Urothelium cell line (cell line): ENCODE measurements at regions not wholly inside any gene's neighbourhood (a gene's known extent, or its start where the extent isn't known, plus 50 kb on each side); places are given as distances from the start of the nearest gene placed in this dataset.
A peak's percentile ranks its signal among the peaks of the same experiment; 100 is the strongest.
"Not testable (repeated sequence)": the region's sequence is repeated elsewhere in the genome, so short reads cannot be mapped to it uniquely, and the experiment has no call there.

Experiments
- DNase-seq: peaks from one replicate; pipeline ENCODE4 v3.0.0; 2011; ENCODE audit warnings: low spot score, mixed read lengths
- FAIRE-seq: peaks from 2 replicates; lab custom pipeline; 2011; peaks lifted over from hg19 to GRCh38; lab: Jason Lieb, UNC

DNA sequence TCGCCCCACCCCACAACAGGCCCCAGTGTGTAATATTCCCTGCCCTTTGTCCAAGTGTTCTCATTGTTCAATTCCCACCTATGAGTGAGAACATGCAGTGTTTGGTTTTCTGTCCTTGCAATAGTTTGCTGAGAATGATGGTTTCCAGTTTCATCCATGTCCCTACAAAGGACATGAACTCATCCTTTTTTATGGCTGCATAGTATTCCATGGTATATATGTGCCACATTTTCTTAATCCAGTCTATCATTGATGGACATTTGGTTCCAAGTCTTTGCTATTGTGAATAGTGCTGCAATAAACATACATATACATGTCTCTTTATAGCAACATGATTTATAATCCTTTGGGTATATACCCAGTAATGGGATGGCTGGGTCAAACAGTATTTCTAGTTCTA is 132.7 kb downstream of the SNX10 start:
- not testable (repeated sequence) for FAIRE-seq, DNase-seq

DNA sequence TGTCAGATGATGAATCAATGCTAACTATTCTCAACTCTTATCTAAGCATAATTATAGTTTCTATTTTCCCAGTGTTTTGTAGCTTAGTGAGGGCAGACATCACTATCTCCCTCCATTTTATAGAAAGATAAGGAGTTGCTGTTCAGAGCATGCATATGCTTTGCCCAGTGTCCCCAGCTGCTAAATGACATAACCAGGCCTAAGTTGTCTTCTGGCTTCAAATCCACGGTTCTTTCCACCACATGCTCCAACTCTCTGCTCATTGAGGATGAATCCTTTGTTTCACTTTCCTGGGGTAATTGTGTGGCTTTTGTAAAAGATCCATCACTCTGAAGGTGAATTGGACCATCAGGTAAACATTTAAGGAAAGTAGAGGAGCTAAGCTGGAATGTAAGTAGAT is 134.0 kb downstream of the SNX10 start:
- DNase-seq (no peak), FAIRE-seq (no peak)

DNA sequence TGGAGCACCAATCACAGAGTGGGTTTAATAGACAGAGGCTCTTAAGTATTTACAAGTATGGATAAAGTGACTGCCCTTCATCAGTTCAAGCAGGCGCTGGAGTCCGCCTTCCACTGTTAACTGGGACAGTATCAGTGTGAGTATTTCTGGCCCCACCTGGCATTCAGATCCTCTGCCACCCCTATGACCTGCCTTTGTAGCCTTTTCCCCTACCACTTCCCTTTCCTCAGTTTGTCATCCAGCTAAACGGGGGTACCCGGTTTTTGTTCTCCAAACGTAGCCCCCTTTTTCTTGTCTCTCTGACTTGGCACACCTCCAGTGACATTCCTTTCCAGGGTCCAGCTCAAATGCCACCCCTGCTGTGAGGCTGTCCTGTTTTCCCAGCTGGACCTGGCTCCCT is 134.4 kb downstream of the SNX10 start:
- DNase-seq = no peak
- FAIRE-seq = no peak

DNA sequence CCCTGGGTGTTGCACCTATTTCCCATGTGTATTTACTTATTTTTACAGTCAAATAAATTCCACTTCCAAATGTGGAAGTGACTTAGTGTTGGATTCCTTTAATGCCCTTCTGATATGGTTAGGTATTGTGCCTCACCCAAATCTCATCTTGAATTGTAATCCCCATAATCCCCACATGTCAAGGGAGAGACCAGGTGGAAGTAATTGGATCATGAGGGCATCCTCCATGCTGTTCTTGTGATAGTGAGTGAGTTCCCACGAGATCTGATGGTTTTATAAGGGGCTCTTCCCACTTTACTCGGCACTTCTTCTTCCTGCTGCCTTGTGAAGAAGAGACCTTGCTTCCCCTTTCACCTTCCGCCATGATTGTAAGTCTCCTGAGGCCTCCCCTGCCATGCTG is 136.9 kb downstream of the SNX10 start:
- DNase-seq (no peak), FAIRE-seq (no peak)

DNA sequence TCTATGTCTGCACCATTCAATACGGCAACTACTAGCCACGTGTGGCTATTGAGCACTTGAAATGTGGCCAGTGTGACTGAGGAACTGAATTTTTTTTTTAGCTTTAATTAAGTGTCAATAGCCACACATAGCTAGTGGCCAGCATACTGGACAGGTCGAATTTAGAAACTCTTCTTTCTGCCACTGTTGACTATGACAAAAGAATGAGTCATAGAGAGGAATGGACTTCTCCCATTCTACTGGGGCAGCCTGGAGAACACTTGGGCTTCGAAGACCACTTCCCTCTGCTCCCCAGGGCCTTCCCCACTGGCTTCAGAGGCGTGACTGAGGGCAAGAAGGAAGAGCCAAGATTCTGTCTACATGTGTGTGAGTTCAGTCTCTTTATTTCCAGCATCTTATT is 137.5 kb downstream of the SNX10 start:
- DNase-seq (no peak), FAIRE-seq (no peak)

DNA sequence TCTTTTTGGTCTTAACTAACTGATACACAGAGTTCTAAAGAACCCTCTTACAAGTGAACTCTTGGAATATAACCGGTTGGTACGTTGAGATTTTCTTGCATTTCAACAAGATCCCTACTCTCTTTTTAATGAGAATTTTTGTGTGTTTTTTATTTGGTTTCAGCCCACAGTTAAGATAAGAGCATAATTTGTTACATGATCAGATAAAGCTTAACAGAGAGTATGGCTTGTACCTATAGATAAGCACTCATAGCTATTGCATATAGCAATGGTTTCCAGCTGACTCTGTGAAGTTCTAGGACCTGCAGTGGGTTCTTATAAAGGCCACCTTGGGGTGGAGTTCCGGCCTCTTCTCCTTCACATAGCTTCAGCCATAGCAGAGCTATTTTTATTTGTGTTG is 143.3 kb downstream of the SNX10 start:
- FAIRE-seq (no peak), DNase-seq (no peak)

DNA sequence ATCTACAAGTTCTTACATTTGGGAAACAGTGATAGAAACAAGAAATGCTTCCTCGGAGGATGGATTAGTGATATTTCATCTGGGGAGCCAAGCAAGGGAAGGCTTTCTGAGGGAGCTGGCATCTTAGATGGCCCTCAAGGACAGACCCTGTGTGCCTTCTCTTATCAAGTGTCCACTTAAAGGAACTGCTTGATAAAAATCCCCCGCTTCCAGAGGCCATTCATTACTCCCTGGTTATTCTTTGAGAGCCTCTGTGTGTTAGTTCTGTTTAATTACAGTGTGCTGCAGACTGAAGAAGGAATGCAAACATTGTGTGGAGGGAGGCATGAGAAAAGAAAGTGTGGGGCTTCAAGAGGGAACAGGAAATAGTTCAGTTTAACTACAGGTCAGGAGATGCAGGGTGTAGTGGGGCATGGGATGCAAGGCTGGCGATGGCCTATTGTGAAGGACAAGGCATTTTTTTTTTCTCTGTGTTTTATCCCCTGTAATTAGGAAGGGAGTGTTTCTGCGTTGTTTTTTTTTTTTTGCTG is 145.4 kb downstream of the SNX10 start:
- DNase-seq = no peak
- FAIRE-seq = no peak

DNA sequence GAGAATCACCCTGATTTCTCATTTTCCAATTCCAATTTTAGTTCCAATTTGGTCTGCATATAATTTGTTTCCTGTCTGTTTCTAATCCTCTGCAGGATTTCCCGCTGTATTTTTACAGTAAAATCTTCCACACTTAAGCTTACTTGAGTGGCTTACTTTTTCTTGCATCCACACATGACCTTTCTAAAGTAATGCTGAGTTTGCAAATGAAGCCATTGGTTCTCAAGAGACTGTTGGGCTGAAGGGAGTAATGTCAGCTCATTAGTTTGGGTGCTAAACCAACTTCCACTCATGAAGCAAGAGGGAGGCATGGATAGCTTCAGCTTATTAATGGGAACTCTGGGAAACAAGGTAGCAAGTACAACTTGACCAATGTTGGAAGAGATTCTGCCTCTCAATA is 146.4 kb downstream of the SNX10 start:
- DNase-seq = no peak
- no peak for FAIRE-seq

DNA sequence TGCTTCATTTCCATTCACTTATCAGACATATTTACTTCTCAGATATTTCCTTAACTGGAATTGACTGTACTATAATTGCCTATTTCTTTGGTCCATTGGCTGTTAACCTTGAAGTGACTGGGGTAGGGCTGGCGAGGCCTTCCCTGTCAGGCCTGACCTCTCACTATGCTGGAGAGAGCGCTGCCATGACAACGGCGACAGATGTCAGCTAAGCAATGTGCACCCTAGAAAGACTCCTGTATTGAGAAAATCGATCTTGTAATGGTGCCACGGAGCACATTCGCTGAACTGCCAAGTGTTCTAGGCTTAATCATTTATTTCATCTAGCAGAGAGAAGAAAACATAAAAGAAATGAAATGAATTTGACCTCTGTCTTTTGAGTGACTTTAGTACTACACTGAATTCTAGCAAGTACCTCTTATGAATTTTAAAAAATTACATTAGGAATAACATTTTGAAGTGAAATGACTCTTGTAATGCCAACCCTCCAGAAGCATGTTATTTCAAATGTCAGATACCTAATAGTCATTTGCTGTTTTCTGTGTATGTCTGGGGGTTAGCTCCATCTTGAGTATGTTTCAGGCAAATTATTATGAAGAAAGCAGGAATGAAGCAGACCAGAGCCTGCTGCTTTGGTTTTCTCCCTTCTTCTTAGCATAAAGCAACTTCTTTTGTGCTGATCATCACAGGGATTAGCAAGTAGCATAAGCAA is 148.0 kb downstream of the SNX10 start:
- DNase-seq (no peak), FAIRE-seq (no peak)

DNA sequence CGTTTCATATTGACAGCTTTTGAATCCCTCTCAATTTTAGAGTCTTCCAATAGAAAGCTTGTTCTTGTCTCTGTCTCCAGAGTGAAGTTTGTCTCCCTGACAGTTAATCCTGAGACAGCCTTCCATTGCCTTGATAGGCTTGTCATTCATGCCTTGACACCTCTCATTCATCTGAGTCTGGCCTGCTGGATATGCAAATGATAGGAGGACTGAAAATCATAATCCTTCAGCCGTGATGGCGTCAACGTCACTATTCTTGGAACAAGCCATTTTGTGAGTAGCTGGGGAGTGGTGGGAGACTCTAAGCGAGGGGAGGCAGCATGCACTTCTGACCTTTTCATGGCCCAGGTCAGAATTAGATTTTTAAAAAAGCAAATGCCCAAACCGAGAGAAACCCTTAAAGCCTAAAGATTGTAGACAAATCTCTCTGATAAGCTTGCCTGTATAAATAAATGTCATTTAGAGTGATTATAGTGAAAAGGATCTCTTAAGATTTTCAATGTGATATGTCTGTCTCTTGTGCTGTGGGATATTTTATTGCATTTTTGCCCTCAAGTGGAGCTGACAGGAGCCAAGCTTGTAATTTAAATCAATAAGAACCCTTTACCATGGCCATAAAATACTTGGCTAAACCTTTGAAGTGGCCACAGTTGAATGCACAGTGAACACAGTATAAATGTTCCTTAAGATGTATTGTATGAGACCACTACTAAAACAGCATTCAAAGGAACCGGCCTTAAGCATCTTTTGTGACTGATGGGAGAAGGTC is 148.8 kb downstream of the SNX10 start:
- DNase-seq = no peak
- no peak for FAIRE-seq

DNA sequence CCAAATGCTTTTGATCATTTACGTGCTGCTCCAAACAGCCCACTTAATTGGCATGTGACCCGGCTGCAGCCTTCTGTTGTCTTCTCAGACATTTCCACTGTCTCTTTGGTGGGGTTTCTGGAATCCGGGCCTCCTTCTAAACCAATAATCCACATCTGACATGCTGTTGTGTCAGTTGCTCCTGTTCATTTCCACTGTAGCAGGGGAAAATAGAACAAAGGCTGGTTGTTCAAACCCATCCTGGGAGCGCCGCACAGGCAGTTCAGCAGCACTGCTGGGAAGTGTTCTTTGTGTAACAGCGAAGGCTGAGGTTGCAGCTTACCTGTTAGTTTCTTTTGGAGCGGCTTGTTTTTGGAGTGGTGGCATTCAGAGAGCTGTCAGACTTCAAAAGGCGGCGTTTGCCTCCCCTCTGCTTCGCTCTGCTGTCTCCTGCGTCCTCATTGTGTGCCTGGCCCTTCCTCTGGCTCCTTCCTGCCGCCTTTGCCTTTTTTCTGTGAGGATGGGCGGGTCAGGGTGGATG is 149.4 kb downstream of the SNX10 start:
- FAIRE-seq (no peak), DNase-seq (no peak)

DNA sequence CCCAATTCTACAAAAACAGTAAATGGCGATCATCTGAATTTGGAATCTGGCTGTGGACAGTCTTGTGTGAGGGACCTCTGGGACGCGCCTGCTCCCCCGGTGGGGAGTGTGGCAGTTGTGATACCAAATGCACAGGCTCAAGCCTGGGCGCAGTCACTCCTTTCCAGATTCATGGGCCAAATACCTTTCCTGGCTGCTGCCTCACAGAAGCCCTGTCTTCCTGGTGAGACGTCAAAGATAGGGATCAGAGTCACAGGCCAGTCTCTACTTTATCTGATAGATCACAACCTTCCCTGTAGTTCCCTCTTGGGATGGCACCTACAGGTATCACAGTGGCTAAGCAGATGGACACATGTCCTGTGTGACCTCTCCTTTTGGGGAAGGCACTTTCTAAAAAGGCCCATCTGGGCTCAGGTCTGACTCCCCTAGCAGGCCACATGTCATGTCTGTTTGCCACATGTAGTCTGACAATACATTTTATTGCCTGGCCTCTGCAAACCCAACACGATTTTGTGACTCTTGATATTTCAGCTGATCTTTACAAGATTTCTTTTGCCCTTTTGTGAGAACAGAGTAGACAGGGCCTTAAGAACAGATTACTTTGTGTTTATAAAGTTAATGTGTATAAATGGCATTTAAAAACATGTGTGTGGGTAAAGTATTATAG is 150.1 kb downstream of the SNX10 start:
- DNase-seq = no peak
- FAIRE-seq = no peak

DNA sequence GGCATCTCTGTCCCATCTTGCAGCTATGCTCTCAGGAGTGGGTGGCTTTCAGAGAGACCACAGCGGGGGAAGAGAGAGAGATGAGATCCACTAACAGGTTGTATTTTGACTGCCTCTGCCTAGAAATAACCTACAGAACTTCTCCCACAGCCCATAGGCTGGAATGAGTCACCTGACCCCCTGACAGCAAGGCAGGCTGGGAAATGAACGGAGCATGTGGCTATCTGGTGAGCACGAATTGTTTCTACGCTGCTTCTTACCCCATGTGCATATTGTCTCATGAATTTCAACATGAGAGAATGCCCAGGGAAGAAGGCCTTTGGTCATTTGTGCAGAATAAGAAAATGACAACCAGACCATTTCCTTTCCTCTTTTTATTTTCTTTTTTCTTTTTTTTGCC is 151.3 kb downstream of the SNX10 start:
- FAIRE-seq (no peak), DNase-seq (no peak)

DNA sequence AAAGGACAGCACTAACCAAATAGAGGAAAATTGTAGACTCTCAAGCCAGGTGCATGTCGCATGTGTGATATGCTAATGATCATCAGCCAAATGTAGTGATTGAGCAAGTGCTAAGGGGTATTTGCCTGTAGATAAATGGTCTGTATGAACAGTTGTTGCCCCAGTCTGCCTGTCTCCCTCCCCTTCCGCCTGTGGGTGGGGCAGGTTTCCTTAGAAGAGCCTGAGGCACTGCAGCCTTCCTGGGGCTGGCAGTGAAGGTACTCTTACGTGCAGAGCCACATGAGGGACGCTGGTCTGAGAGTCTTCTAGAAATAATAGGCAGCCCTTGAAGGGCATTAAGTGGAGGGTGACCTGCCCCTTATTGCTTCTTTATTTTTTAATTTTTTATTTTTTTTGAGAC is 152.1 kb downstream of the SNX10 start:
- DNase-seq (no peak), FAIRE-seq (no peak)

DNA sequence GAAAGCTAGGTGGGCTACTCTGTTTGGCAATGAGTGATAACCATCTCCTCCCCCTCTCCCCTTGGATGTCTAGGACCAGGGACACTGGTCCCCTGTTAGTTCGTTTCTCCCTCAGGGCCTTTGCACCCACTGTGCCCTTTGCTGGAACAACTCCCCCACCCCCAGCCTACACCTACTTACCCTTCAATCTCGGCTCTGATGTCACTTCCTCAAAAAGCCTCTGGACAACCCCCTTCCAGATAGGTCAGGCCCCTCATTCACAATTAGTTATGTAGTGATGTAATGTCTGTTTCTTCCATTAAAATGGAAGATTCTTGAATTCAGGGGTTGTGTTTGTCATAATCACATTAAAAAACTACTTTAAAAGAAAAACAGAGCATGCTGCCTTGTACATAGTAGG is 152.9 kb downstream of the SNX10 start:
- DNase-seq (no peak), FAIRE-seq (no peak)

DNA sequence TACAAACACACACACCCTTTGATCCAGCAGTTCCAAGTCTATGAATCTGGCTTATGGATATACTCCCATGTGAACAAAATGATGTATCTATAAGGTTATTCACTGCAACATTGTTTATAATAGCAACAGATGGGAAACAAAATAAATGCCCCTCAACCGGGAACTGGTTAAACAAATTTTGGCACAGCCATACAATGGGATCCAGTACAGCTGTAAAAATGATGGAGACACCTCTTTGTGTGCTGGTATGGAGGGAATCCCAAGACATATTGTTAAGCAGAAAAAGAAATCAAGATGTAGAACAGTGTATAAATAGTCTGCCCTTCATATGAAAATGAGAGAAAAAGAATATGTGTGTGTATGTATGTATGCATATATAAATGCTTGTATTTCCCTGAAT is 155.5 kb downstream of the SNX10 start:
- DNase-seq = no peak
- FAIRE-seq = no peak

DNA sequence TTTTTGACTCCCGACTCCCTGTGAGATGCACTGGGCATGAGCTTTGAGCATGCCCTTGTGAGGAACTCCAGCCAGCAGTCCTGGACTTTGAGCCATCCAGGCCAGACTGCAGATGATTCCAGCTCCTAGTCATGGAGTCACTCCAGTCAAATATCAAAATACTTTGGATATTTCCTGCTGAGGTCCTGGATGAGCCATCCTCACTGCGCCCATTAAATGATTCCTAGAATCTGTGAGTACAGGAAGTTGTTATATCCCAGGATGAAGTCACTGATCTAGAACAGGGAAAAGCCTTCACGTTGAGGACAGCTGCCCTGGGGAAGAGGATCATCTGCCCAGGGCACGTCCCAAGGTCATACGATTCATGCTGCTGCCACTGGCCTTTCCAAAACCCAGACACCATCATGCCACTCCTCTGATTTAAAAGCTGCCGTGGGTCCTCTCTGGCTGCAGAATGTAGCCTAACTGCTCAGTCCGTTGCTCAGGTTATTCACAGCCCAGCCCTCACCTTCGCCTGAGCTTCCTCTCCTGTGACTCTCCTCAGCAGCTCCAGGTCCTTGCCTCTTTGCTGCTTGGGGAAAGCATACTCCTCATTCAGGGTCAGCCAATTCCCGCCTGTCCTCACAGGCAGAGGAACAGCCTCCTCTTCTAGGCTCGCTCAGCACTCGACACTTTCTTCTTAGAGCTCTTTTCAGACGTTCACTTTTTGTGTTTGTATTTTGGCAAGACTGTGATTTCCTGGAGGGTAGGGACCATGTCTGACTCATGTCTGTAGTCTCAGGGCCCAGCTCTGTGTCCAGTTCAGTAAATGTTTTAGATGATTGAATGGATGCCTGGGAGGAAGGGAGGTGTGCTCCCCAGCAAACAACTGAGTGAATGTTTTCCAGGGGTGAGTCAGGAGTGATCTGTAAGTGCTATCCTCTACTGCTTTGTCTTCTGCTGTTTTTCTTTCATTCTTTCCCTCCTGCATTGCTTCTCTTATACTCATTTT is 157.8 kb downstream of the SNX10 start:
- FAIRE-seq = no peak
- DNase-seq = peak; percentile 54

DNA sequence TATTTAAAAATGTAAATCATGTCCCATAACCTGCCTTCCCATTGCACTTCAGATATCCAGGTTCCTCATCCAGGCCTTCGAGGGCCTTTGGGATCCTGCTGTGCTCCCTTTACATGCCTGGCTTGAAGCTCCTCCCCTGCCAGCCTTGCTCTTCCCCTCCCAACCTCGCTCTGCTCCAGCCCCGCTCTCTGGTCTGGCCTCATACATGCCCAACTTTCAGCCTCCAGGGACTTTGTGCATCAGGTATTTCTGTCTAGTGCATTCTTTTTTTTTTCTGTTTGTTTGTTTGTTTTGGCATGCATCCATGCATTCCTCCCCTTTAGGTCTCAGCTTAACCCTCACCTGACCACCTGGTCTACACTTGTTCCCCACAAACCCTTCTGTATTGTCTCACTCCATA is 160.3 kb downstream of the SNX10 start:
- no peak for FAIRE-seq

DNA sequence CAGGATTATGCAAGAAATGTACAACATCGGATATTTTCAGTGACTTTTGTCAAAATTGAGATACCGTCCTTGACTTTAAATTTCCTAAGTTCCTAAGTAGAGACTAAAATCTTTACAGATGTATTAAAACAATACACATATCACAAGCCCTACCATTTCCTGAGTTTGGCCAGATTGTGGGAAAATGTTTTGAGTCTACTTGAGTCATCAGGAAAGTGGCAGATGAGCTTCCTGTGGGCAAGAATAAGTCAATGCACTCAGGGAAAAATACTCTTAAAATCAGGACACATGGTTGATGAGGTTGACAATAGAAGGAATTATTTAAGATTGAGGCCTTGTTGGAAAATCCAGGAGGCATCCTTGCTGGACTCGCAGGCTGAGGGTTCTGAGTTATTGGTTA is 162.5 kb downstream of the SNX10 start:
- no peak for DNase-seq
- FAIRE-seq = no peak

More for the DNA sequence above, 160.3 kb downstream of the SNX10 start:
- DNase-seq = no peak

DNA sequence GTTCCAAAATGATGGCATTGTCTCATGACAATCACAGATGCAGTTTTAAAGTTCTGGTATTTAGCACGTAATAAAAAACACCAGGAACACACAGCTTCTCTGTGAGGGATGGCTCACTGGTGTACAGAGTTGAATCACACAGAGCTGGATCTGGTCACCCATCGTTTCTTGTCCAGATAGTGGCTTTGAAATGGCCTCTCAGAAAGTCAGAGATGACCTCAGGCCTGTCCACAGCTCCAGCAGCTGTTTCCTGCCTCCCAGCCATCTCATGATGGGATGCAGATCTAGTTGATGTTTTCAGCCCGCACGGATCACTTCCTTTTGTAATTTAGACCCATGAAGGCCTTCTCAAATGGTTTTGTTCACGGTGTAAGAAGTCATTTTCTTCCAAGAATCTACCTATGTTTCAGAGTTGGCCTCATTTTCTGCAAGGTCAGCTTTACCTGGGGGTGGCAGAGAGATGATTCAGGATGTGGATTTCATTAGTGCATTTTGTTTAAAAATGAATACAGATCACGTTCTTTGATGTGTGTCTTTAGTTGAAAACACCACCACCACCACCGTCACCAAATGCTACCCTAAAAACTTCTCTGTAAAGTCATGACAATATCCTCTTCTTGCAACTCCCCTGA is 166.2 kb downstream of the SNX10 start:
- DNase-seq (no peak), FAIRE-seq (no peak)
